SHP77 (cell line): ENCODE measurements at regions not wholly inside any gene's neighbourhood (a gene's known extent, or its start where the extent isn't known, plus 50 kb on each side); places are given as distances from the start of the nearest gene placed in this dataset.
A peak's percentile ranks its signal among the peaks of the same experiment; 100 is the strongest.
"Not testable (repeated sequence)": the region's sequence is repeated elsewhere in the genome, so short reads cannot be mapped to it uniquely, and the experiment has no call there.

Source experiments
- DNase-seq, 2 experiments: peaks; one replicate each; lab custom pipeline; 2025; lab: John Stamatoyannopoulos, UW

DNA sequence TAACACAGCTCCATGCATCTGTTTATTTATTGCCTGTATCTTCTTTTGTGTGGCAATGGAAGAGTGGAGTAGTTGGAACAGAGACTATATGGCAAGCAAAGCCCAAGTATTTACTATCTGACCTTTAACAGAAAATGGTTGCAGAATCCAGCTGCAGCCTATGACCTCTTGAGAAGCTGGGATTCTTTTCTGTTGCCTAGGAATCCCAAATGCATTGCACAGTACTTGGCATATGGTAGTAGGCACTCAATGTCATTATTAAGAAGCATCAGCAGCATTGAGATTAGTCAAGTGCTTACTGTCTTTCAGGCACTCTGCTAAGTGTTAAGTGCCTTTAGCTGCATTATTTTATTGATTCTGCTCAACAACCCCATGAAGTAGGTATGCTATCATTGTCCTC is 331.6 kb downstream of the CCDC85A start:
- no peak for DNase-seq

DNA sequence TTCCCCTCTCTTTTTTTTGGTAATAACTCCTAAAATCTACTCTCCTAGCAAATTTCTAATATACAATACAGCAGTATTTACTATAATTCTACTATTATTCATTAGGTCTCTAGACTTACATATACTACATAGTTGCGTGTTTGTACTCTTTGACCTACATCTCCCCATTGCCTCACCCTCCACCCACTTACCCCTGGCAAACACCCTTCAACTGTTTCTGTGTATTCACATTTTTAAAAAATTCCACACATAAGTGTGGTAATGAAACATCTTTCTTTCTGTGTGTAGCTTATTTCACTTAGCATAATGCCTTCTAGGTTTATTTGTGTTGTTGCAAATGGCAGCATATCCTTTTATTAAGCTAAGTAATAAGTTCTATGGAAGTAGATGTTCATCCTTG is 336.0 kb downstream of the CCDC85A start:
- DNase-seq, result no peak

DNA sequence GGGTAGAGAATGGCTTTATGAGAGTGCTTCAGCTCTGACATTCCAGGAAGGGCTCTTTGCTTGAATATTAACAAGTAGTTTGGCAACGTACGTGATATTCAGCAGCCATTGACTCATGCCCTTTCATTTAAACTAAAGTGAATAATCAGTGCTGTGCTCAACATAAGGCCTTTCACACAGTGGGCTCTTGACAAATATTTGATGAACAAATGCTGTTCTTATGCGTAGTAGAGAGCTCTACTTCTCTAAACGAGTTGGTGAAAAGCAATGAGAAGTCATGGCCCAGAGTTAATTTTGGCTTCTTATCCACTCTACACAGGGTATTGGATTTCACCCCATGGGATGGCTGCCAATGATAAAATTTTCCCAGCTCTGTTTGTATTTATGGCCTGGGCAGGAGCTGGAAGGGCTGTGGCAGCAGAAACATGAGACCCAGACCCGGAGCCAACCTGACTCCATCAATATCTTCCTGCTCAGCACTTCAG is 338.9 kb downstream of the CCDC85A start:
- DNase-seq, result peak; percentile 77 to 80

DNA sequence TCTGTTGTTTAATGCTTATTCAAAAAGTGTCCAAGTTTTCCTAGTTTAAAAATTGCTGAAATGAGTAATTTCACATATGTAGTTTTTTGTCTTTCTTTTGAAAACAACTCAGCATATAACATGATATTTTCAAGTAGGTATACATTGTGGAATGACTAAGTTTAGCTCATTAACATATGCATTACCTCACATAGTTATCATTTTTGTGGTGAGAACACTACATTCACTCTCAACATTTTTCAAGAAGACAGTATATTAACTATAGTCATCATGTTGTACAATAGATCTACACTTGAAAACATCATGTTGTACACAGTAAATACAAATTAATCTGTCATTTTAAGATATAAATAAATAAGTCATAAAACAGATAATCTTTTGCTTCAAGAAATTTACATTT is 340.0 kb downstream of the CCDC85A start:
- no peak for DNase-seq

DNA sequence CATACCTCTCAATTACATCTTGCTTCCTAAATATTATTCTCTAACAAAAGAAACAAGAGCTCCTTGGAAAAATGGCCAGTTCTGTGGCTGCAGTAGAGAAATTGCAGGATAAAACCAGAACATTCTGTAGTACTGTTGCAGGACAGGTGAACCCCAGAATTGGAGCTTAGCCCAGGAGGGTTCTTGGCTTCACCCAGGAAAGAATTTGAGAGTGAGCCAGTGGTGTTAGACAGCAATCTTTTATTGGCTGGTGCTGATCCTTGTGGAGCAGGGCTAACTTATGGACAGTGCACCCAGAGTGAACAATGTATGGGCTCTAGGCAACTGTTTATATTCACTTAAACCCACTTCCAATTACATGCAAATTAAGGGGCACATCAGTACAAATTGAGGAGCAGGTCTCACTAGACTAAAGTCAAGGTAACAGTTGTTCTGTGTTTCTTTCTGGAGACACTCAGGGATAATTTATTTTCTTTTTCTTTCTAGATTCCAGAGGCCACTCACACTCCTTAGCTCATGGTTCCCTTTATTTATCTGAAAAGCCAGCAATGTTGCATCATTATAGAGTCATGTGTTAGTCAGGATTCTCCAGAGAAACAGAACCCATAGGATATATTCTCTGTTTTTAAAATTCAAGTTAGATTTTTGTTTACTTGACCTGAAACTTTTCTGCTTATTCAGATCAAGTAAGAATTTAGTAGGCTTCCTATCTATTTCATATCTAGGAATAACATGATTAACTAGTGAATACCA is 348.1 kb downstream of the CCDC85A start:
- DNase-seq, result no peak

DNA sequence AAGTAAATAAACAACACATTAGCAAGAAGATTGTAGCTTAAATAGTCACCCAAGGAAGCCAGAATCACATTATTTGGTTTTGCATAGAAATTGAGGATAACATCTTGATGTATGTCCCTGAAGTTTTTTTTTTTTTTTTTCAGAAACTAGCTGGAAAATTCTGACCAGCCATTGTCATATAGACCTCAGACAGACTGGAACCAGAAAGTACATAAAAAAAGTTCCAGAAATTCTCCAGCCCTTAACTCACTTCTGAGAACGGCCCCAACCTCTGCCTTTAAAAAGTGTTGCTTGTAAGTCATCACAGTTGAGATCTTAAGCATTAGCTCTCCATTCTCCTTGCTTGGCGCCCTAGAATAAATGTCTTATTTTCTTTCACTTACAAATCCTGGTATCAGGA is 350.5 kb downstream of the CCDC85A start:
- no peak for DNase-seq

DNA sequence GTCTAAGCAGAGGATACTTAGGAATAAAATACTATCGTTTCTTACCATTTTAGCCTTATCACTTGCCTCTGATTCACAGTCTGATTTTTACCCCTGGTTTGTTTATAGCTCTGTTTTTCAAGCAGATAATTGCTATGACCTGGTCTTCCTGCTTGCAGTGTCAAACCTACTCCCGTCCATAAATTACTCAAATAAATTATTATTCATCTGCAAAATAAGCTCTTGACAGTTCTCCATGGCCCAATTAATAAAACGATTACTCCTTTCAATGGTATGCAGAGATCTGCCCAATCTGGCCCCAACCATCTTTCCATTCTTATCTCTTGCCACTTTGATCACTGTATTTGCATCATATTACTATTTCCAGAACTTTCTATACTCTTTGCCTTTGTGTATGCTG is 354.0 kb downstream of the CCDC85A start:
- no peak for DNase-seq

DNA sequence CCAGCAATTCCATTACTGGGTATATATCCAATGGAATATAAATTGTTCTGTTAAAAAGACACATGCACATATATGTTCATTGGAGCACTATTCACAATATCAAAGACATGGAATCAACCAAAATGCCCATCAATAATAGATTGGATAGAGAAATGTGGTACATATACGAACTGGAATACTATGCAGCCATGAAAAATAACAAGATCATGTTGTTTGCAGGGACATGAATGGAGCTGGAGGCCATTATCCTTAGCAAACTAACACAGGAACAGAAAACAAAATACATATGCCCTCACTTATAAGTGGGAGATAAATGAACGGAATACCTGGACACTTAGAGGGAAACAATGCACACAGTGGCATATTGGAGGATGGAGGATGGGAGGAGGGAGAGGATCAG is 355.8 kb downstream of the CCDC85A start:
- no peak for DNase-seq

DNA sequence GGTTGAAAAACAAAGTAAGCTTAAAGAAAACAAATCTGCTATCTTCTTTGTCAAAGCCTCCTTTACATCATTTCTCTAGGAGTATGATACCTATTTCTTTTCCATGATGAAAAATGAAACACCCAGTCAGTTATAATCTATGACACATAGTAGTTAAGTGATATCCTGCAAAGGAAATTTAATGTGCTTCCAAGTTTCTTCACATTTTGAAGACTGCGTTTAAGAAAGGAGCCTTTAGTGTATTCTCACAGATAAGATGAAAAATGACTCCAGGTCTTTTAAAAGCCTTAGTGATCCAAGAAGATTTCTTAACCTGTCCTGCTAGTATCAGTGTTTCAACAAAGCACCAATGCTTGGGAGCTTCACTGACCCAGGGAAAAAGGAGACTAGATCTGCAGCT is 356.7 kb downstream of the CCDC85A start:
- no peak for DNase-seq

DNA sequence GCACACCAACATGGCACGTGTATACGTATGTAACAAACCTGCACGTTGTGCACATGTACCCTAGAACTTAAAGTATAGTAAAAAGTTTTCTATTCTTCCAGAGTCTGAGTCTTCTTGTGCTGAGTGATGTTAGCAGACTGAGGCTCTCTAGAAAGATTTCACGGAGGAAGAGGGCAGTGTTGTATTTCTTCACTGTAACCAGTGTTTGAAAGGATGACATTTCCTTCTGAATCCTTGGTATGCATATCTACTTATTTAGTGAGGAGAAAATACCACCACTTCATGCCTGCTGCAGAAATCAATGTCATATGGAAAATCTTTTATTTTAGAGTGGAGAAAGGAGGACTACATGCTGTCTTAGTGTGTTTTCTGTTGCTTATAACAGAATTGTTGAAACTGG is 357.1 kb downstream of the CCDC85A start:
- DNase-seq, result no peak

DNA sequence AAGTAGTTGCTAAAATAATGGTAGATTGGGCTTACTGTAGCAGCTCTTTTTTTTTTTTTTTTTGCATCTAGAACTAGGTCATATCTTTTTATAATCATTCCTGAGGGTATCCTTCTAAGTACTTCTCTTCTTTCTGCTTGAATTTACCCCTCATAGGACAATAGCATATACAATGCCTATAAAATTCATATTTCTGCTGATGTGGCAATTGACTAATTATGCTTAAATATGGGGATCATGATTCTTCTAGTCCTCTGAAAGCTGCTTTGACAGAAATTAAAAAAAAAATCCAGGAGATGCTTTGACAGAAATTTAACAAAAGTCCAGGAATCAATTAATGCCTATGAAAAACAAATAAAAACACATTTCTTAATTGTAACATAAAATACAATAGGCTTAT is 358.4 kb downstream of the CCDC85A start:
- no peak for DNase-seq

DNA sequence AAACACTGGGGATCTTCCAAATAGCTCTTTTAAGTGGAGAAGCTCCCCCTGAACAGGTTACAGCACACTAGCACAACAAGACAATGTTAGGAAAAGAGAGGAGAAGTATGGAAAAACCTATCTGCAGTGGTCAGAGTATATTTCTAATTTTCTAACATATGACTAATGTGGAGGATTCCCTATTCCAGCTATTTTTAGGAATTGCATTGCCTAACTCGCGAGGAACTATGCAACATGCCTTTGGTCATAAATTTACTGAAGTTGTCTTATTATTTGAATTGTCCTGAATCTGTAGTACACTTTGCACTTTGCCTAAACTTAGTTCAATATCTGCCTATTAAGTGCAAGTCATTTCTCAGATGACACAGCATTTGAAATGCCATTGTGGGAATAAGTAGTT is 381.4 kb downstream of the CCDC85A start:
- DNase-seq, result no peak

DNA sequence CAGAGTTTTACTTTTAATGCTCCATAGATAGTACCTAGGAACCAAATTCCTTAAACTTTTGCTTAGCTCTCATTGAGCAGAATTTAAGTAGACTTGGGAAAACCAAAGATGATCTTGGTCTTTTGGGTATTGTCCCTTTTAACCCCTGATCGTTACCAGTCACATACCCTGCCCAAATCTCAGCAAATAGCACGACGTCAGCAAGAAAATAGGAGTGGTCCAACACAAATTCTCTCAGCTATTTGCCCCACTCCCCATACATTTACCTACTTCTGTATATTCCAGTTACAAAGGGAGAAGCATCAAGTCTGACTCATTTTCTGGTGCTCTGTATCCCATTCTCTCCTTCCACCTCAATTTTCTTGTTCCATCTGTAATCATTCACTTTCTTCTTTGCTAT is 387.3 kb downstream of the CCDC85A start:
- DNase-seq, result no peak

DNA sequence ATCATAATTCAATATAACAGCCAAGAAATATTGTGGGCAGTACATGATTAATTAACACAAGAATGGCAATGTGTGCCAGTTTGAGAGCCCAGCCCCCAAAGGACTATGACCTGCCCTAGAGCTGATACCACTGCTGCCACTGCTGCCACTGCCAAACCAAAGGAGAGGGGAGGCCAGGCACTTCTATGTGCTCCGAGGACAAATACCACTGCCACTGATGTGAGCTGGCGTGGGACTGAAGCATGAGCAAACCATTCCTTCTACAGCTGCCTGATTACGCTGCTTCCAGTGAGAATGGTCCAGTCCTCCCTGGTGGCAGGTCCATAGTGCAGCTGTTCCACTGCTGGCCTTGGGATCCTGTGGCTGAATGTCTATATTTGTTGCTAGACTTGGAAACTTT is 392.2 kb downstream of the CCDC85A start:
- no peak for DNase-seq

DNA sequence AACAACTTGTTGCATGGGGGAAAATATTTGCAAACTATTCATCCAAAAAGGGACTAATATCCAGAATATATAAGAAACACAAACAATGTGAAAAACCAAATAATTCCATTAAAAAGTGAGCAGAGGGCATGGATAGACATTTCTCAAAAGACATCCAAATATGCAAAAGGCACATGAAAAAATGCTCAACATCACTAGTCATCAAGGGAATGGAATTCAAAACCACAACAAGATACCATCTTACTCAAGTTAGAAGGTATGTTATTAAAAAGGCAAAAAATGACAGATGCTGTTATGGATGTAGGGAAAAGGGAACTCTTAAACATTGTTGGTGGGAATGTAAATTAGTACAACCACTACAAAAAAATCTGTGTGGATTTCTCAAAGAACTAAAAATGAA is 396.5 kb downstream of the CCDC85A start:
- DNase-seq, result no peak

DNA sequence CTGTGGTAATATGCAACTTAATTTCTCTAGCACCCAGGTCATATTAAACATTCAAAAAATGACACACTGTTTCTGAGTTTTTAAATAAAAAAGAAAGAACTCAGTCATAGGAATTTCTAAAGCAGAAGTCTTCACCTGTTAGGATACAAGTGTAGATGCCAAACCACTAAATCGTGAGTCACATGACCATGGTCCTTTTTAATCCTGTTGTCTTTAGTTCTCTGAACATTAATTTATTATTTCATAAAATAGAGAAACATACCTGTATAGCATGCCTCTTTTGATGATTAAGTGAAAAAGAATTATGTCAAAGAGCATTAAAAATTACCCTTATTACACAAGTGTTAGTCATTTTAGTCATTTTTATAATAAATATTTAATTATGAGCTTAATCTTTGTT is 398.8 kb downstream of the CCDC85A start:
- DNase-seq, result no peak

DNA sequence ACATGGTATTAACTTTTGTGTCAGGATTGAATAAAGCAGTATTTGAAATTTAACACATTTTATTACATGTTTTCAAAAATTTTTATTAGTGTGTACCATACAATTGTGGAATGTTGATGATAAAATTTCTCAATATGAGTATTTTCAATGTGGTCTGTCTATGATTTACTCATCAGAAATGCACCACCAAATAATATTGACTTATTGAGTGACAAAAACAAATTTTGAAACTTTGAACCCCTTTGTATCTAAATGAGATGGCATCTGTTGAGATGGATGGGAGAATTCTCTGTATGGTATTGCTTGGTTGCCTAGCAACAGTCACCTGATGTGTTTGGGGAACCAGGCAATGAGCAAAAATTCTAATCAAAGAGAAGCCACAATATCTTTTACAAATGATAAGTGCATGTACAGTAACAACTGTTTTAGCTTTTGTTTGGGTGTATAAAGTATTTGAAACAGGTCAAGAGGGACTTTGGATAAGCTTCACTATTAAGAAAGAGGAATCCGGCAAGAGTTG is 400.1 kb downstream of the CCDC85A start:
- DNase-seq, result no peak

DNA sequence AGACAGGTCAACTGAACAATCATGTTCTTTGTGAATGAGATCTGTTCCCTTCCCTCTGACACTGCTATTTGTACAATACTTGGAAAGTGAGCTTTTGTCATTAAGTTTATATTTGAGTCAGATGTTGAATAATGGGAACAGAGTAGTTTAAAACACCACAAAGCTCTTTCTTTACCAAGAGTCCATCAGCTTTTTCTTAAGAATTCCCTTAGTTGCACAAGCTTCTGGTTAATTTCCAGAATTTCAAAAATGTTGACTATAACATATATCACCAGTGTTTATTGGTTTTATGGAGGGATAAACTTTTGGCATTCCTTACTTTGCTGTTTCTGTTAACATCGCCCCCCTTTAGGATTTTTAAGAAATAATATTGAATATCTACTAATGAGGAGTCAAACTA is 403.7 kb downstream of the CCDC85A start:
- DNase-seq, result no peak

DNA sequence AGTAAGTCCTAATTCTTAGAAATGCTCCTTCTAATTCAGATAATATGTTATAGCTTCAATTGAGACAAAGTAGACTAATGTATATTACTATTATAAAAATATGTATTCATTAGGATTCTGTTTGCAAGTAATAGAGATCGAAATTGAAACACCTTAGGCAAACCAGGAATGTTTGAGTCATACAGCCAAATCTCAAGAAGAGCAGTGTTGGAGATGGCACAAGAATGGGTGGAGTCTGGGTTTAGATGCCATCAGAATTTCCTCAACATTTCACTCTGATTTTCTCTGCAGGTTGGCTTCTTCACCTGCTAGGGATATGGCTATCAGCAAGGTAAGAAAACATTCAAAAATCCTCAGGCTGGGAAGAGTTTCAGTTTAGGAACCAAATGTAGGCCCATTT is 405.4 kb downstream of the CCDC85A start:
- no peak for DNase-seq

DNA sequence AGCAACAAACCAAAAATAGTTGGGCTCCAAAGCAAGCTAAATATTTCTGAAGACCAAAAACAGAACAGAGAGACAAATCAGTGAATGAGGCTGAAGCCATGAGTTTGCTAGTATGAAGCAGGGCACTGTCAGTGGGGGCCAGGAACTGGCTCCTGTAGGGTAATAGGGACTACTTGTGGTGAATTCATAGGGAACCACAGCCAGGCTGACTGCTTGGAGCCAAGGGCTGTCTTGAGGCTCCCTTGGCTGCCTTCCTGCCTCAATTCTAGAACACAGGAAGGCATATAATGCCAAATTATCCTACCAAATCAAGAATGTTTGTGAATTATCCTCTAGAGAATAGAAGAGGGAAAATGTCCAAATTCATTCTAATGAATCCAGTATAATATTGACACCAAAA is 406.0 kb downstream of the CCDC85A start:
- no peak for DNase-seq

DNA sequence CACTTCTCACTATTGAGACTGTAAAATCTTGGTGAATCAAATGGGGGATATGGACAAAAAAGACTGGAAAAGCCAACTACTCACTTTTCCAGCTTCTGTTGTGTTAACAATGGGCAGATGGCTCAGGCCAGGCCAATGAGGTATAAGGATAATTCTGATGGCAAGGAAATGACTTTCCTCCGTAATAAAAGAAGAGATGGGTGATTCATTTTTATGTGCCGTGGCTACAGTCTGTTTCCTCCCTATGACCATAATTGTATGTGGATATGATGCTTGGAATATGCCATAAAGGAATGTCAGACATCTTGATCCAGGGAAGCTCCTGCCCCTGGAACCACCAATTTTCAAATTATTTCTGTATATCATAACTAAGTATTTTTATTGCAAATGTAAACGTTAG is 406.8 kb downstream of the CCDC85A start:
- DNase-seq, result no peak

DNA sequence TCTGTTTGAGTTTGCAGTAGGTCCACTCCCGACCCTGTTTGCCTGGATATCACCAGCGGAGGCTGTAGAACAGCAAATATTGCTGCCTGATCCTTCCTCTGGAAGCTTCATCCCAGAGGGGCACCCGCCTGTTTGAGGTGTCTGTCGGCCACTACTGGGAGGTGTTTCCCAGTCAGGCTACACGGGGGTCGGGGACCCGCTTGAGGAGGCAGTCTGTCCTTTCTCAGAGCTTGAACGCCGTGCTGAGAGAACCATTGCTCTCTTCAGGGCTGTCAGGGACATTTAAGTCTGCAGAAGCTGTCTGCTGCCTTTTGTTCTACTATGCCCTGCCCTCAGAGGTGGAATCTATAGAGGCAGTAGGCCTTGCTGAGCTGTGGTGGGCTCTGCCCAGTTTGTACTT is 422.3 kb downstream of the CCDC85A start:
- DNase-seq, result not testable (repeated sequence)

DNA sequence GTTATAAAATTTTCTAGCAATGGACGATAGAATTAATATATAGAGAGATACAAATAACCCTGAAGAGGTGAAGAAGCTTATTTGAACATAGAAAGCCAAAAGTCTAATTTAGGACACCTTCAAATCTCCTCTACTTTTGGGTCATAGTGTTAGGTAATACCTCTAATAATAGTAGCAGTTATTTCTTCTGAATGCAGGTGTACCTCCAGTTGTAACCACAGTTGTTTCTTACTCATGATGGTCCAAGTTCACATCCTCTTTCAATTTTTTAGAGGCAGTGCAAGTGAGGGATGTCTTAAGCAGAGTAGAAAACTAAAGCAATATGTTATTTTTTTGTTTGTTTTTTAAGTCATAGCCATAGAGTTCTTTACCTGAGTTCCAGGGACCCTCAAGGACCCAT is 429.5 kb downstream of the CCDC85A start:
- DNase-seq, result no peak

DNA sequence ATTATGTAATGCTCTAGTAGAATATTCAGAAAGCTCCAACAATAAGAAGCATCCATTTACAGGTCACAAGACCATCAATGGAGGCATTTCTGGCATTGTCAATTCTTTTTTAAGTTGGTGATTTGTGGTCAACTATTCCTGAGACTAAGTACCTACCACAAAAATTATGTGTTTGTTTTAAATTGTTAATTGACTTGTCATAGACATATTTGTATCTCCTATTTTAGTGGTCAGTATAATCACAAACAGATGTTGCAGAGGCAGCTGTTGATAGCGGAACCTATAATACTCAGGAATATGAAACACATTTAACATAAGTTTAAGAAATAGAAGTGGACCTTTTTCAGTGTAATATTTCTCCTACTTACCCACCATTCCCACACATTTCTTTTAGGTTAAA is 430.1 kb downstream of the CCDC85A start:
- no peak for DNase-seq
